Heart left ventricle (tissue), 16 donors: ENCODE measurements at regions not wholly inside any gene's neighbourhood (a gene's known extent, or its start where the extent isn't known, plus 50 kb on each side); places are given as distances from the start of the nearest gene placed in this dataset.
A peak's percentile ranks its signal among the peaks of the same experiment; 100 is the strongest.
"Not testable (repeated sequence)": the region's sequence is repeated elsewhere in the genome, so short reads cannot be mapped to it uniquely, and the experiment has no call there.

Source experiments
- ATAC-seq, 4 donors: fragments of 200-7000 bp; cut with Tn5 transposase; one replicate each; pipeline ENCODE4 v1.9.1; 2020 to 2022; ENCODE audit warnings: moderate library complexity in 4 of 4, mild to moderate bottlenecking in 3 of 4, moderate number of reproducible peaks in 1 of 4
- DNase-seq, 5 donors: peaks; one replicate each; pipeline ENCODE4 v3.0.0-alpha.2; 2020
- H3K27ac ChIP-seq, 12 donors: fragments of 200-600 bp; sonication (generic) in 4 of 12; one replicate each; pipeline versions ENCODE4 v1.5.0 to v1.8.0; 2016 to 2022; ENCODE audit warnings: mild to moderate bottlenecking in 2 of 12
- H3K27me3 ChIP-seq, 9 donors: fragments of 200-600 bp; sonication (generic) in 2 of 9; one replicate each; pipeline versions ENCODE4 v1.5.1 to v1.8.0; 2016 to 2022; ENCODE audit warnings: mild to moderate bottlenecking in 3 of 9
- H3K36me3 ChIP-seq, 9 donors: fragments of 200-600 bp; sonication (generic) in 2 of 9; one replicate each; pipeline versions ENCODE4 v1.5.0 to v1.8.0; 2018 to 2022; ENCODE audit warnings: mild to moderate bottlenecking in 2 of 9
- H3K4me1 ChIP-seq, 12 donors: fragments of 200-600 bp; sonication (generic) in 4 of 12; one replicate each; pipeline versions ENCODE4 v1.5.0 to v1.8.0; 2016 to 2022; ENCODE audit warnings: mild to moderate bottlenecking in 3 of 12
- H3K4me3 ChIP-seq, 12 donors: fragments of 200-600 bp; sonication (generic) in 4 of 12; one replicate each; pipeline versions ENCODE4 v1.5.0 to v1.8.0; 2017 to 2022; ENCODE audit warnings: mild to moderate bottlenecking in 9 of 12, moderate library complexity in 4 of 12
- H3K9me3 ChIP-seq, 12 donors: fragments of 200-600 bp; sonication (generic) in 4 of 12; one replicate each; pipeline versions ENCODE4 v1.5.0 to v1.8.0; 2016 to 2022; ENCODE audit warnings: mild to moderate bottlenecking in 1 of 12
- POLR2A ChIP-seq, 2 donors: fragments of 450-650 bp; IDR thresholded peaks; one replicate each; pipeline ENCODE4 v1.6.1; 2017; ENCODE audit warnings: antibody characterized with exemption in 2 of 2, mild to moderate bottlenecking in 2 of 2, moderate library complexity in 2 of 2
- WGBS, 4 donors: extraction: QIAGEN DNeasy Blood & Tissue Kit in 2 of 4; methylation state at CpG; one replicate each; pipeline versions ENCODE4 v1.1.5 to v1.1.7; 2013 to 2018; 5-methylcytosine and 5-hydroxymethylcytosine counted together
- intact Hi-C, 10 donors: fragments of 100-400 bp; cut with DNase I; formaldehyde crosslinking; loops; one replicate each; pipeline versions ENCODE4 v1.11.1 to v1.14.2; 2022
- TF ChIP-seq, protein P1 (sequence below), 12 donors: fragments of 200-600 bp; sonication (generic) in 4 of 12; IDR thresholded peaks; one replicate each; pipeline versions ENCODE4 v1.5.0 to v1.8.0; 2018 to 2022; ENCODE audit warnings: antibody characterized with exemption in 12 of 12, mild to moderate bottlenecking in 5 of 12
- donor health status: ischemic (EF 13 %, LVEDD 7.1; RV severe dilation, severe dysfunction).
- donor health status: healthy with polysubstance abuse.
- donor health status: DM: no; HTN: yes; CAD: no.
- donor health status: DM: no; HTN: no; CAD: no.
- donor health status: ischemic (EF 25% LVEDD 6.9; RV normal size, moderate dysfunction).
- donor health status: ischemic (EF 25% LVEDD 5.7; RV mildly dilated, moderate dysfunction).
- donor health status: healthy.
- donor health status: DM: yes; HTN: yes; CAD: no.
- donor health status: ischemic (EF 35%, LVEDD 5.7; RV mildly dilated, moderate dysfunction).
- donor health status: nonischemic (EF 11% LVEDD 7.7; RV severe dilation, severe dysfunction).
- donor health status: DM: yes; HTN: yes; CAD: no.
- donor health status: PGD.
- donor health status: ischemic (EF 29% LVEDD 5.4; RV normal size, mild dysfunction).
- donor health status: nonischemic (EF 23%, LVEDD 6.1; RV moderate dilation, normal function).

DNA sequence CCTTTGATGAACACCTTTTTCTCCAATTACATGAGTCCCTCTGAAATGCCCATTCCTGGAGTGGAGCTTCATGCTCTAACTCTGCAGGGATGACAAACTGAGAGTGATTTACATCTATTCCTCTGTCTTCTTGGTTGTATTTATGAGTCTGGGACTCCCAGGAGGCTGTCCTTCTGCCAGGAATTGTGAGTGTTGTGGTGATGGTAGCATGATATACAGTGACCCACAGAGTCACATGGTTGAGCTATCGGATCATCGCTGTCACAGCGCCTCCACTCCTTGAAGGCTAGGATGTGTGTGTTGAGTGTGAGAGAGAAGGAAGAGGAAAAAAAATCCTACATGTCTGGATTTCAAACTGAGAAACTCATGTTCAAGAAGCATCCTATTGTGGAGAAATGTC lies 163.4 kb upstream of the CACNA1E start:
- H3K9me3 ChIP-seq, result no peaks in the 10 kb centered on the region
- H3K27me3 ChIP-seq, result peaks cover 14 to 74% (median 47%) of the 10 kb centered on the region in 9 donors
- H3K27ac ChIP-seq, result no peak overlapping the region
- ATAC-seq, result no peak
- 73 to 80% (median 75%) methylated on average over 3 of the region's 3 CpGs for WGBS, 4 donors
- no peak overlapping the region for H3K4me3 ChIP-seq
- no peak for TF ChIP-seq POLR2A (IDR thresholded peaks at IDR 0.05)
- TF ChIP-seq, protein P1, sequence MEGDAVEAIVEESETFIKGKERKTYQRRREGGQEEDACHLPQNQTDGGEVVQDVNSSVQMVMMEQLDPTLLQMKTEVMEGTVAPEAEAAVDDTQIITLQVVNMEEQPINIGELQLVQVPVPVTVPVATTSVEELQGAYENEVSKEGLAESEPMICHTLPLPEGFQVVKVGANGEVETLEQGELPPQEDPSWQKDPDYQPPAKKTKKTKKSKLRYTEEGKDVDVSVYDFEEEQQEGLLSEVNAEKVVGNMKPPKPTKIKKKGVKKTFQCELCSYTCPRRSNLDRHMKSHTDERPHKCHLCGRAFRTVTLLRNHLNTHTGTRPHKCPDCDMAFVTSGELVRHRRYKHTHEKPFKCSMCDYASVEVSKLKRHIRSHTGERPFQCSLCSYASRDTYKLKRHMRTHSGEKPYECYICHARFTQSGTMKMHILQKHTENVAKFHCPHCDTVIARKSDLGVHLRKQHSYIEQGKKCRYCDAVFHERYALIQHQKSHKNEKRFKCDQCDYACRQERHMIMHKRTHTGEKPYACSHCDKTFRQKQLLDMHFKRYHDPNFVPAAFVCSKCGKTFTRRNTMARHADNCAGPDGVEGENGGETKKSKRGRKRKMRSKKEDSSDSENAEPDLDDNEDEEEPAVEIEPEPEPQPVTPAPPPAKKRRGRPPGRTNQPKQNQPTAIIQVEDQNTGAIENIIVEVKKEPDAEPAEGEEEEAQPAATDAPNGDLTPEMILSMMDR (IDR thresholded peaks at IDR 0.05), result no peak
- intact Hi-C loops, result no loop called here
- no peaks in the 10 kb centered on the region for H3K36me3 ChIP-seq
- H3K4me1 ChIP-seq, result peaks cover 0 to 17% (median 0%) of the 10 kb centered on the region in 12 donors
- no peak for DNase-seq

GRCh38 chr1:181324797-181325616 lies 158.3 kb upstream of the CACNA1E start:
- Histone ChIP-seq H3K4me3 (no peak overlapping the region), H3K4me1 (peaks cover 0 to 3% (median 0%) of the 10 kb centered on the region in 12 donors), H3K9me3 (no peaks in the 10 kb centered on the region), H3K27ac (no peak overlapping the region), H3K36me3 (no peaks in the 10 kb centered on the region), H3K27me3 (peaks cover 0 to 42% (median 11%) of the 10 kb centered on the region in 9 donors)
- no peak for TF ChIP-seq POLR2A (IDR thresholded peaks at IDR 0.05)
- TF ChIP-seq, protein P1 (IDR thresholded peaks at IDR 0.05), result no peak
- 39 to 59% (median 52%) methylated on average over 10 to 11 of the region's 11 CpGs for WGBS, 4 donors
- intact Hi-C loops, result no loop called here
- ATAC-seq (peak in 1 of 4 donors; percentile 33), DNase-seq (no peak)

- H3K36me3 ChIP-seq, intact Hi-C loops, H3K27ac ChIP-seq, H3K4me1 ChIP-seq, H3K9me3 ChIP-seq, H3K4me3 ChIP-seq: not testable (repeated sequence)
- WGBS, 4 donors, result 54 to 69% (median 65%) methylated on average over 18 of the region's 18 CpGs
- peaks cover 0 to 34% (median 3%) of the 10 kb centered on the region in 9 donors for H3K27me3 ChIP-seq
- ATAC-seq (peak in 3 of 4 donors; percentile 61 to 82 (median 78)), DNase-seq (peak in 3 of 5 donors; percentile 31 to 56 (median 43))
Observed at GRCh38 chr1:181325765-181326164, 157.6 kb upstream of the CACNA1E start.

- peaks cover 0 to 29% (median 0%) of the 10 kb centered on the region in 9 donors for H3K27me3 ChIP-seq
- no peaks in the 10 kb centered on the region for H3K9me3 ChIP-seq
- TF ChIP-seq, protein P1 (IDR thresholded peaks at IDR 0.05), result no peak
- TF ChIP-seq POLR2A (IDR thresholded peaks at IDR 0.05), result no peak
- H3K4me1 ChIP-seq, result peaks cover 0 to 3% (median 0%) of the 10 kb centered on the region in 12 donors
- no peak overlapping the region for H3K27ac ChIP-seq
- H3K4me3 ChIP-seq, result no peak overlapping the region
- H3K36me3 ChIP-seq, result no peaks in the 10 kb centered on the region
- 73 to 79% (median 78%) methylated on average over 3 of the region's 3 CpGs for WGBS, 4 donors
- ATAC-seq (no peak), DNase-seq (no peak)
- intact Hi-C loops, result no loop called here
Observed at GRCh38 chr1:181326348-181326747, 157.0 kb upstream of the CACNA1E start.
